ENCODE measurements at regions not wholly inside any gene's neighbourhood (a gene's known extent, or its start where the extent isn't known, plus 50 kb on each side); places are given as distances from the start of the nearest gene placed in this dataset.
A peak's percentile ranks its signal among the peaks of the same experiment; 100 is the strongest.

- no TSS peak for BruUV-seq (replicated peaks)
- H3K9me3 Mint-ChIP-seq (ENCODE audit: unreplicated experiment), result peaks cover 17% of the 10 kb centered on the region
- no peaks in the 10 kb centered on the region for H3K4me1 Mint-ChIP-seq (ENCODE audit: insufficient read depth, unreplicated experiment)
Measured at GRCh38 chr18:78873926-78874500, 105.6 kb upstream of the SALL3 start.

GRCh38 chr18:78875016-78875777 lies 104.4 kb upstream of the SALL3 start:
- peak; percentile 27 for DNase-seq (ENCODE audit: unreplicated experiment)
- CTCF ChIA-PET, result interaction anchor here (0.6 to 1.2 kb wide), 9 partner anchors 11 to 1162 kb away, joined by 3 to 4 read pairs (median 3); no protein-coding TSS in a partner anchor
- BruUV-seq (replicated peaks), result no TSS peak
- intact Hi-C loops (cut with micrococcal nuclease), result loop anchor here (5.0 kb wide), 1 partner anchor 1108 kb away; no protein-coding TSS in a partner anchor
- Mint-ChIP-seq H3K27me3 (ENCODE audit: insufficient read depth, unreplicated experiment) (no peaks in the 10 kb centered on the region), H3K4me3 (ENCODE audit: unreplicated experiment) (no peak overlapping the region), H3K27ac (ENCODE audit: low read depth, unreplicated experiment) (no peak overlapping the region), H3K4me1 (ENCODE audit: insufficient read depth, unreplicated experiment) (no peaks in the 10 kb centered on the region), H3K36me3 (ENCODE audit: insufficient read depth, unreplicated experiment) (no peaks in the 10 kb centered on the region), H3K9me3 (ENCODE audit: unreplicated experiment) (peaks cover 13% of the 10 kb centered on the region)
- POLR2A ChIA-PET, result no interaction called here
- TF ChIP-seq, protein P1, sequence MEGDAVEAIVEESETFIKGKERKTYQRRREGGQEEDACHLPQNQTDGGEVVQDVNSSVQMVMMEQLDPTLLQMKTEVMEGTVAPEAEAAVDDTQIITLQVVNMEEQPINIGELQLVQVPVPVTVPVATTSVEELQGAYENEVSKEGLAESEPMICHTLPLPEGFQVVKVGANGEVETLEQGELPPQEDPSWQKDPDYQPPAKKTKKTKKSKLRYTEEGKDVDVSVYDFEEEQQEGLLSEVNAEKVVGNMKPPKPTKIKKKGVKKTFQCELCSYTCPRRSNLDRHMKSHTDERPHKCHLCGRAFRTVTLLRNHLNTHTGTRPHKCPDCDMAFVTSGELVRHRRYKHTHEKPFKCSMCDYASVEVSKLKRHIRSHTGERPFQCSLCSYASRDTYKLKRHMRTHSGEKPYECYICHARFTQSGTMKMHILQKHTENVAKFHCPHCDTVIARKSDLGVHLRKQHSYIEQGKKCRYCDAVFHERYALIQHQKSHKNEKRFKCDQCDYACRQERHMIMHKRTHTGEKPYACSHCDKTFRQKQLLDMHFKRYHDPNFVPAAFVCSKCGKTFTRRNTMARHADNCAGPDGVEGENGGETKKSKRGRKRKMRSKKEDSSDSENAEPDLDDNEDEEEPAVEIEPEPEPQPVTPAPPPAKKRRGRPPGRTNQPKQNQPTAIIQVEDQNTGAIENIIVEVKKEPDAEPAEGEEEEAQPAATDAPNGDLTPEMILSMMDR (IDR thresholded peaks at IDR 0.05; ENCODE audit: unreplicated experiment), result no peak

More at GRCh38 chr18:78873926-78874500, 105.6 kb upstream of the SALL3 start:
- CTCF ChIA-PET, result interaction anchor here (0.6 kb wide), 1 partner anchor 512 kb away, joined by 3 read pairs; no protein-coding TSS in a partner anchor
- Mint-ChIP-seq H3K4me3 (ENCODE audit: unreplicated experiment) (no peak overlapping the region), H3K27me3 (ENCODE audit: insufficient read depth, unreplicated experiment) (no peaks in the 10 kb centered on the region), H3K36me3 (ENCODE audit: insufficient read depth, unreplicated experiment) (no peaks in the 10 kb centered on the region), H3K27ac (ENCODE audit: low read depth, unreplicated experiment) (no peak overlapping the region)
- TF ChIP-seq, protein P1 (IDR thresholded peaks at IDR 0.05; ENCODE audit: unreplicated experiment), result no peak
- intact Hi-C loops (cut with micrococcal nuclease), result no loop called here
- POLR2A ChIA-PET, result no interaction called here
- no peak for DNase-seq (ENCODE audit: unreplicated experiment)

DNA sequence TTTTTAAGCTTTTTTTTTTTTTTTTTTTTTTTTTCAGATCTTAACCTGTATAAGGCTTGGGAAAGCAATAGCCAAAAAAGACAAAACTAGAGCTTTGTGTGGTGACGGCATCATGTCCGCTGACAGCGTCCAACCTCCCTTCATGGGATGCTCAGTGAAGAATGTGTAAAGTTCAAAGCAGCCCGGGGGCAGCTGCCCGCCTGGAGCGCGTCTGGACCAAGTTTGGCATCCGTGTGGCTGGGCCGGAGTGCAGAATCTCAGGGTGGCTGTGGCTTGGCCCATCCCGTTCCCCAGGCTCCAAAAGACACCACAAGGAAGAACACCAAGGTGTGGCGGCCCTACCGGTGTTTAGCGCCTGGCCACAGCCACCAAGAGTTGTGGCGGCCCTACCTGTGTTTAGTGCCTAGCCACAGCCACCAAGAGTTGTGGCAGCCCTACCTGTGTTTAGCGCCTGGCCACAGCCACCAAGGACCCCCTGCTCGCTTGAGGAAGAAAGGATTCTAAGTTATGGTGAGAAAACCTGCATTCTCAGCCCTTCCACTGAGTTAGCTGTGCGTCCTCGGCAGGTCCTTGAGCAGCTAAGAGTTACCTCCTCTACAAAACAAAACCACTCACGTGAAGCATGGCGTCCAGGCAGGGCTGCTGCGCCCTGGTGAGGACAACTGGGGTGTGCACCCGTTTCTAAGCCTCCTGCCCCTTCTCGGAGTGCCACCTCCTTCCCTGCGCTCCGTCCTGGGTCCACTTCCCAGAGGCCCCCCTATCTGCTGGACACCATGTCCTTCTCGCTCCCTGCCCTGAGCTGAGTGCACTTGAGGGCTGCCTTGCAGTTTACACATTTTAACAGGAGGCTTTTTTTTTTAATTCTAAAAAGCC lies 103.6 kb upstream of the SALL3 start:
- CTCF ChIA-PET, result interaction anchor here (0.6 to 1.2 kb wide), 8 partner anchors 10 to 1163 kb away, joined by 3 to 4 read pairs (median 3); no protein-coding TSS in a partner anchor
- no peak overlapping the region for H3K27ac Mint-ChIP-seq (ENCODE audit: low read depth, unreplicated experiment)
- no peaks in the 10 kb centered on the region for H3K4me1 Mint-ChIP-seq (ENCODE audit: insufficient read depth, unreplicated experiment)
- no peak for DNase-seq (ENCODE audit: unreplicated experiment)
- no peak overlapping the region for H3K4me3 Mint-ChIP-seq (ENCODE audit: unreplicated experiment)
- POLR2A ChIA-PET, result no interaction called here
- intact Hi-C loops (cut with micrococcal nuclease), result loop anchor here (5.0 kb wide), 1 partner anchor 1109 kb away; no protein-coding TSS in a partner anchor
- no peaks in the 10 kb centered on the region for H3K36me3 Mint-ChIP-seq (ENCODE audit: insufficient read depth, unreplicated experiment)
- peaks cover 10% of the 10 kb centered on the region for H3K9me3 Mint-ChIP-seq (ENCODE audit: unreplicated experiment)
- TF ChIP-seq, protein P1 (IDR thresholded peaks at IDR 0.05; ENCODE audit: unreplicated experiment), result no peak
- BruUV-seq (replicated peaks), result no TSS peak
- no peaks in the 10 kb centered on the region for H3K27me3 Mint-ChIP-seq (ENCODE audit: insufficient read depth, unreplicated experiment)

Measured in MCF 10A (cell line).